Esophagus muscularis mucosa (tissue), 4 donors: ENCODE measurements at regions not wholly inside any gene's neighbourhood (a gene's known extent, or its start where the extent isn't known, plus 50 kb on each side); places are given as distances from the start of the nearest gene placed in this dataset.
A peak's percentile ranks its signal among the peaks of the same experiment; 100 is the strongest.

Source experiments
- DNase-seq: peaks from one replicate; pipeline ENCODE4 v3.0.0-alpha.2; 2017; ENCODE audit errors: extremely low spot score
- H3K27ac ChIP-seq, 4 donors: fragments of 200-600 bp; sonication (generic); replicated peaks in 1 of 4; 1 replicate in 3 of 4; 2 replicates in 1 of 4; pipeline ENCODE4 v1.5.1; 2016 to 2019; ENCODE audit warnings: mild to moderate bottlenecking in 1 of 4
- H3K27me3 ChIP-seq, 4 donors: fragments of 200-600 bp; sonication (generic); one replicate each; pipeline versions ENCODE4 v1.5.1 to v1.6.0; 2016 to 2019
- H3K36me3 ChIP-seq, 4 donors: fragments of 200-600 bp; sonication (generic); one replicate each; pipeline ENCODE4 v1.5.1; 2016 to 2019
- H3K4me1 ChIP-seq, 4 donors: fragments of 200-600 bp; sonication (generic); one replicate each; pipeline ENCODE4 v1.5.1; 2016 to 2019
- H3K4me3 ChIP-seq, 4 donors: fragments of 200-600 bp; sonication (generic); 1 replicate in 2 of 4; 2 replicates in 2 of 4; pipeline ENCODE4 v1.5.1; 2016 to 2019; ENCODE audit warnings: mild to moderate bottlenecking in 4 of 4, moderate library complexity in 1 of 4
- H3K9me3 ChIP-seq, 4 donors: fragments of 200-600 bp; sonication (generic); 1 replicate in 3 of 4; 2 replicates in 1 of 4; pipeline ENCODE4 v1.5.1; 2016 to 2019
- CTCF ChIP-seq, 3 experiments: fragments of 200-600 bp in 2 of 3; fragments of 450-650 bp in 1 of 3; sonication (generic) in 2 of 3; IDR thresholded peaks; one replicate each; pipeline ENCODE4 v1.5.1; 2017 to 2019; ENCODE audit warnings: antibody characterized with exemption in 3 of 3, mild to moderate bottlenecking in 2 of 3, moderate library complexity in 1 of 3
- EP300 ChIP-seq: sonication (generic); formaldehyde crosslinking; IDR thresholded peaks from one replicate; pipeline ENCODE4 v1.6.1; 2017; ENCODE audit warnings: antibody characterized with exemption
- POLR2A ChIP-seq: fragments of 450-650 bp; IDR thresholded peaks from one replicate; pipeline ENCODE4 v1.6.1; 2017; ENCODE audit warnings: antibody characterized with exemption, moderate library complexity, mild to moderate bottlenecking, low read depth
- POLR2AphosphoS5 ChIP-seq, 2 donors: sonication (generic); formaldehyde crosslinking; IDR thresholded peaks; one replicate each; pipeline ENCODE4 v1.6.1; 2017; ENCODE audit warnings: antibody characterized with exemption in 2 of 2
- WGBS: methylation state at CpG from one replicate; pipeline ENCODE4 v1.1.5; 2018; 5-methylcytosine and 5-hydroxymethylcytosine counted together
- intact Hi-C: fragments of 100-400 bp; cut with DNase I; formaldehyde crosslinking; loops from one replicate; pipeline ENCODE4 v1.15.1; 2023

- WGBS: 61% methylated on average over 3 of the region's 3 CpGs
- intact Hi-C loops: no loop called here
- no peak for DNase-seq
- TF ChIP-seq POLR2AphosphoS5 (IDR thresholded peaks at IDR 0.05) (no peak), POLR2A (no peak), EP300 (no peak), CTCF (IDR thresholded peaks at IDR 0.05) (no peak)
- no peaks in the 10 kb centered on the region for H3K27me3 ChIP-seq
- H3K27ac ChIP-seq: peak overlapping the region in 1 of 4 donors; percentile 46
- H3K4me1 ChIP-seq: peaks cover 4 to 34% (median 15%) of the 10 kb centered on the region in 4 donors
- H3K9me3 ChIP-seq: no peaks in the 10 kb centered on the region
- no peaks in the 10 kb centered on the region for H3K36me3 ChIP-seq
- H3K4me3 ChIP-seq: no peak overlapping the region
Measured at GRCh38 chr10:89091496-89091895, 100.9 kb downstream of the FAS start.

GRCh38 chr10:89090756-89091445 is 100.3 kb downstream of the FAS start:
- intact Hi-C loops: no loop called here
- TF ChIP-seq CTCF (IDR thresholded peaks at IDR 0.05): no peak
- 62% methylated on average over 6 of the region's 6 CpGs for WGBS
- H3K27ac ChIP-seq: peak overlapping the region in 2 of 4 donors; percentile 15 to 46
- no peaks in the 10 kb centered on the region for H3K36me3 ChIP-seq
- H3K4me3 ChIP-seq: no peak overlapping the region
- H3K27me3 ChIP-seq: no peaks in the 10 kb centered on the region
- peaks cover 4 to 34% (median 15%) of the 10 kb centered on the region in 4 donors for H3K4me1 ChIP-seq
- DNase-seq: no peak
- no peaks in the 10 kb centered on the region for H3K9me3 ChIP-seq

GRCh38 chr10:89086801-89087521 is 96.4 kb downstream of the FAS start:
- WGBS: 59% methylated on average over 13 of the region's 13 CpGs
- H3K36me3 ChIP-seq: no peaks in the 10 kb centered on the region
- peak overlapping the region in 3 of 4 donors; percentile 8 to 31 (median 17) for H3K4me3 ChIP-seq
- H3K9me3 ChIP-seq: no peaks in the 10 kb centered on the region
- peak overlapping the region; percentile 22 to 65 (median 44) for H3K27ac ChIP-seq
- no peaks in the 10 kb centered on the region for H3K27me3 ChIP-seq
- peaks cover 12 to 24% (median 14%) of the 10 kb centered on the region in 4 donors for H3K4me1 ChIP-seq
- no peak for DNase-seq
- intact Hi-C loops: no loop called here
- TF ChIP-seq POLR2A (no peak), POLR2AphosphoS5 (IDR thresholded peaks at IDR 0.05) (peak; percentile 33 to 38)

- Histone ChIP-seq H3K36me3 (no peaks in the 10 kb centered on the region), H3K27ac (no peak overlapping the region), H3K4me3 (no peak overlapping the region), H3K4me1 (peaks cover 0 to 10% (median 4%) of the 10 kb centered on the region in 4 donors), H3K27me3 (no peaks in the 10 kb centered on the region), H3K9me3 (no peaks in the 10 kb centered on the region)
- WGBS: 93% methylated on average over 4 of the region's 4 CpGs
- DNase-seq: no peak
- TF ChIP-seq POLR2A: no peak
- intact Hi-C loops: no loop called here
Measured at GRCh38 chr10:89085153-89085552, 94.6 kb downstream of the FAS start.

- Histone ChIP-seq H3K4me3 (no peak overlapping the region), H3K4me1 (peaks cover 0 to 9% (median 3%) of the 10 kb centered on the region in 4 donors), H3K27me3 (no peaks in the 10 kb centered on the region), H3K36me3 (no peaks in the 10 kb centered on the region), H3K27ac (no peak overlapping the region), H3K9me3 (no peaks in the 10 kb centered on the region)
- DNase-seq: no peak
- intact Hi-C loops: no loop called here
- no peak for TF ChIP-seq CTCF (IDR thresholded peaks at IDR 0.05)
- no peak for TF ChIP-seq EP300
- no peak for TF ChIP-seq POLR2AphosphoS5 (IDR thresholded peaks at IDR 0.05)
- no peak for TF ChIP-seq POLR2A
- WGBS: 68% methylated on average over 5 of the region's 5 CpGs
Measured at GRCh38 chr10:89082086-89082485, 91.5 kb downstream of the FAS start.
